GM12874 (cell line): ENCODE measurements at regions not wholly inside any gene's neighbourhood (a gene's known extent, or its start where the extent isn't known, plus 50 kb on each side); places are given as distances from the start of the nearest gene placed in this dataset.

Experiments used
- TF ChIP-seq, protein P1 (sequence below): IDR thresholded peaks from 2 replicates; pipeline ENCODE4 v1.5.1; 2011; ENCODE audit warnings: low read depth, mild to moderate bottlenecking, control low read depth, low read length, moderate library complexity; ENCODE audit not compliant: insufficient read depth

DNA sequence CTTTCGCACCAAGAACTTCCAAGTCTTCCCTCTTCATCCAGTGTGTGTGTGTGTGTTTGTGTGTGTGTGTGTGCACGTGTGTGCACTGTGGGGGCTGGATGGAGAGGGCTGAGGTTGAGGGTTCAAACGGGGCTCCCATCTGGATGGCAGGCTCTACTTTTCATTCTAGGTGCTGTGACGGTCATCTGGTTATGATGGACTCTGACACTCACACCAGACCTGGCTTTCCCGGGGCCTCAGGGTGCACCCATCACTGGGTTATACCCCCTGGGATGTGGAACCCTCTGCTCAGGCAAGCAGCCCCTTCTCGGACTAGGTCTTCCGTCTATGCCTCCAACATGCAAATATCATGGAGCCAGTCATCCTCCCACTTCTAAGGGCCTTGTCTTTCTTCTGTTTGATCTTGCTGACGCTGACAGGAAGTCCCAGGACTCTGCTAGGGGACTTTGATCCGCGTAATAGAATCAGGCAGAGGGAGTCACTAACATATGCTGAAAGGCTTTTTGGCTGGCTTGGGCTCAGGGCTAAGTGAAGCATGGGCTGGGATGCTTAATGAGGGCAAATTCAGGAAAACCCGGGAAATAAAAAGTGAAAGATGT, 313.6 kb downstream of the CDC5L start:
- TF ChIP-seq, protein P1, sequence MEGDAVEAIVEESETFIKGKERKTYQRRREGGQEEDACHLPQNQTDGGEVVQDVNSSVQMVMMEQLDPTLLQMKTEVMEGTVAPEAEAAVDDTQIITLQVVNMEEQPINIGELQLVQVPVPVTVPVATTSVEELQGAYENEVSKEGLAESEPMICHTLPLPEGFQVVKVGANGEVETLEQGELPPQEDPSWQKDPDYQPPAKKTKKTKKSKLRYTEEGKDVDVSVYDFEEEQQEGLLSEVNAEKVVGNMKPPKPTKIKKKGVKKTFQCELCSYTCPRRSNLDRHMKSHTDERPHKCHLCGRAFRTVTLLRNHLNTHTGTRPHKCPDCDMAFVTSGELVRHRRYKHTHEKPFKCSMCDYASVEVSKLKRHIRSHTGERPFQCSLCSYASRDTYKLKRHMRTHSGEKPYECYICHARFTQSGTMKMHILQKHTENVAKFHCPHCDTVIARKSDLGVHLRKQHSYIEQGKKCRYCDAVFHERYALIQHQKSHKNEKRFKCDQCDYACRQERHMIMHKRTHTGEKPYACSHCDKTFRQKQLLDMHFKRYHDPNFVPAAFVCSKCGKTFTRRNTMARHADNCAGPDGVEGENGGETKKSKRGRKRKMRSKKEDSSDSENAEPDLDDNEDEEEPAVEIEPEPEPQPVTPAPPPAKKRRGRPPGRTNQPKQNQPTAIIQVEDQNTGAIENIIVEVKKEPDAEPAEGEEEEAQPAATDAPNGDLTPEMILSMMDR = no peak

GRCh38 chr6:44701637-44702101, 314.2 kb downstream of the CDC5L start:
- TF ChIP-seq, protein P1 = no peak

DNA sequence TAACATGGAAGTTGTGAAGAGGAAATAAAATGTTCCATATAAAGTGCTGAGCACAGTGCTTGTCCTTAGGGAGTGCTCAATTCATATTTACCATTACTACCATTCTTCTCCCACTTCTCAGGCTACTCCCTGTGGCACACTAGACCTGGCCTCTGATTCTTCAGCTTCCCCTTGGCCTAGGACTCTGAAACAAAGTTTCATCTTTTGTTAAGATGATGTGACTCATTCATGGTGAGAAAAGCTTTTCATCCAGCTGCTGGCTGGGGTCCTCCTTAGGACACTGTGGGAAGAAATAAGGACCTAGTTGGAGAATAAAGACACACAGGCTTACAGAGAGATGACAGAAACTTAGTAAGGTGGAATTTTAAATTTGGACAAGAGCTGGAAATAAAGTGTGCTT, 314.8 kb downstream of the CDC5L start:
- TF ChIP-seq, protein P1 = no peak

DNA sequence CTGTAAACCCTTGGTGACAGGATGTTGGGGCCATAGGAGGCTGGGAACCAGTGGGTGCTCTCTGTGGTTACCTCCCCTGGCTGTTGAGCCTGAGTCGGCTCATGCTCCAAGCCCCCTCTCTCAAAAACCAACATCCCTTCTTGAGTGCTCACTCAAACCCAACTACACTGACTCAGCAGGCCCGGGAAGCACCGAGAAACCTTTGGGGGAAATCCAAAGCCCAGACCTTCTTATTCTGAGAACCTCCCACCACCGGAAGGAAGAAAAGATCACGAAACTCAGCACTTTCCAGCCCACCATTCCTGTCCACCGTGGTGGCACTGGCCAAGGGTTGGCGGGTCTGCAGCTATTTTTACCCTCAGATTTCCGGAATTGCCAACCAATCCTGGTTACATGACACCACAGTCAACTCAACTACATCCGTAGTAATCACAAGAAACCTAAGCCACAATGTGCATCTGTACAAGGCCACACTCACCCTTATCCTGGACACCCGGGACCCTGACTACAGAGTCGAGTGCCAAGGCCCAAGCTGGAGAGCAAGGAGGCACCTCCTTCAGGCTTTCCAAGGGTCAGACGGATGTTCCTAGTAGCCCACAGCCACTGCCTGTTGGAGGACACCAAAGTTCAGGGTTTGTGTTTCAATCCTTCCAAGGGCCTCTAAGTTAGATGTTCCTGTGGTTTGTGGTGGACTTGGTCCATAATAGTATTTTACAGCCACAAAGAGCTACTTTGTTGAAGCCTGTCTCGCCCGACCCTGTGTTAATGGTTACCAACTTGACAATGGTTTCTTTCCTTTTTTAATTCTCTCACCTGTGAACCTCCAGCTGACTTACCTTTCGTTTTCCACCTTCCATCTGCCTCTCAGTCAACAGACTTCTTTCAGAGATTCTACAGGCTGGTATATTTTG, 317.0 kb downstream of the CDC5L start:
- TF ChIP-seq, protein P1 = no peak

GRCh38 chr6:44705596-44705995, 318.1 kb downstream of the CDC5L start:
- TF ChIP-seq, protein P1 = no peak

DNA sequence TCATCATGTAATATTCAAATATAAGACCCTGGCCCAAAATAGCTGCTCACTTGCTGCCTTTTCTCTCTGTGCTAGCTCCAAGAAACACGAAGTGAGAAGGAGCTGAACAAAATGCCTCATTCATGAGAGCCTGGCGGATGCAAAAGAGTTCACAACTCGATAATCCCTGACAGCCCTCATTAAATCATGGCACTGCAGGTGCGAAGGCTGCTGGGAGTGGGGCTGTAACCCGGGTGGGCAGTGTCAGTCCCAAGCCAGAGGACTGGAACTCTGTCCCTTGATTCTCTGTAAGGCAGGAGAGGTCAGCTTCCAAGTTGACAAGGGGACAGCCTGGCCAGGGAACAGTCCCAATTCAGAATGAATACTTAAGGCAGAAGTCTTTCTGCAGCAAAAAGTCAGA, 318.5 kb downstream of the CDC5L start:
- TF ChIP-seq, protein P1 = no peak

DNA sequence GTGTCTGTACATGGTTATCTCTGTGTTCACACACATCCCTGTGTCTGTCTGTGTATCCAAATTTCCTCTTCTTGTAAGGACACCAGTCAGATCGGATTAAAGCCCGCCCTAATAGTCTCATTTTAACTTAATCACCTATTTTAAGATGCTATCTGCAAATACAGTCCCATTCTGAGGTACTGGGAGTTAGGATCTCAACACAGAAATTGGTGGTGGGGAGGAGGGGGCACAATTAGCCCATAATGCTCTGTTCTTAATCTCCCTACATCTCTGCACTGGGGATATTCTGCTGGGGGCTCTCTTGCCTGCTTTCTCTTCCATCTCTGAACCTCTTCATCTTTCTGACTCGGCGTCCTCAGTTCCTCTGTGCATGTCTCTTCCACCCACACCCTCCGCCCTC, 320.7 kb downstream of the CDC5L start:
- TF ChIP-seq, protein P1 = no peak
